ENCODE measurements at regions not wholly inside any gene's neighbourhood (a gene's known extent, or its start where the extent isn't known, plus 50 kb on each side); places are given as distances from the start of the nearest gene placed in this dataset.

DNA sequence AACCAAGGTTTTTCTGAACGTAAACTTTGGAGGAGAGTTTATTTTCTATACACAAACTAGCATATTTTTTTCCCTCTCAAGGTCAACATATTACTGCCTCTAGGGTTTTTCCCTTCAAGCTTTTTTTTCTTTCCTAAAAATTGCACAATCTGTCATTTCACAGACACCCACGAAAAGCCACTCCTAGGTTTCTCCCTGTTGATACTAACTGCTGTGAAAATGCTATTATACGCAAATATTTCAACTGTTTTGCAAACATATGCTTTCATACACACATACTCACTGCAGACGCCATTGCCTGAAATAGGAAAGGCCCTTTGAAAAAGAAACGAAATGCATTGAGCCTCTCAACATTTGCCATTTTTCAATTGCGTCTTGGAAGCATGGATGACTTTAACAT lies 333.0 kb downstream of the CD83 start:
- TF ChIP-seq, protein P1, sequence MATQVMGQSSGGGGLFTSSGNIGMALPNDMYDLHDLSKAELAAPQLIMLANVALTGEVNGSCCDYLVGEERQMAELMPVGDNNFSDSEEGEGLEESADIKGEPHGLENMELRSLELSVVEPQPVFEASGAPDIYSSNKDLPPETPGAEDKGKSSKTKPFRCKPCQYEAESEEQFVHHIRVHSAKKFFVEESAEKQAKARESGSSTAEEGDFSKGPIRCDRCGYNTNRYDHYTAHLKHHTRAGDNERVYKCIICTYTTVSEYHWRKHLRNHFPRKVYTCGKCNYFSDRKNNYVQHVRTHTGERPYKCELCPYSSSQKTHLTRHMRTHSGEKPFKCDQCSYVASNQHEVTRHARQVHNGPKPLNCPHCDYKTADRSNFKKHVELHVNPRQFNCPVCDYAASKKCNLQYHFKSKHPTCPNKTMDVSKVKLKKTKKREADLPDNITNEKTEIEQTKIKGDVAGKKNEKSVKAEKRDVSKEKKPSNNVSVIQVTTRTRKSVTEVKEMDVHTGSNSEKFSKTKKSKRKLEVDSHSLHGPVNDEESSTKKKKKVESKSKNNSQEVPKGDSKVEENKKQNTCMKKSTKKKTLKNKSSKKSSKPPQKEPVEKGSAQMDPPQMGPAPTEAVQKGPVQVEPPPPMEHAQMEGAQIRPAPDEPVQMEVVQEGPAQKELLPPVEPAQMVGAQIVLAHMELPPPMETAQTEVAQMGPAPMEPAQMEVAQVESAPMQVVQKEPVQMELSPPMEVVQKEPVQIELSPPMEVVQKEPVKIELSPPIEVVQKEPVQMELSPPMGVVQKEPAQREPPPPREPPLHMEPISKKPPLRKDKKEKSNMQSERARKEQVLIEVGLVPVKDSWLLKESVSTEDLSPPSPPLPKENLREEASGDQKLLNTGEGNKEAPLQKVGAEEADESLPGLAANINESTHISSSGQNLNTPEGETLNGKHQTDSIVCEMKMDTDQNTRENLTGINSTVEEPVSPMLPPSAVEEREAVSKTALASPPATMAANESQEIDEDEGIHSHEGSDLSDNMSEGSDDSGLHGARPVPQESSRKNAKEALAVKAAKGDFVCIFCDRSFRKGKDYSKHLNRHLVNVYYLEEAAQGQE (IDR thresholded peaks at IDR 0.05; ENCODE audit: insufficient replicate concordance, low read depth): no peak
- TF ChIP-seq, protein P2, sequence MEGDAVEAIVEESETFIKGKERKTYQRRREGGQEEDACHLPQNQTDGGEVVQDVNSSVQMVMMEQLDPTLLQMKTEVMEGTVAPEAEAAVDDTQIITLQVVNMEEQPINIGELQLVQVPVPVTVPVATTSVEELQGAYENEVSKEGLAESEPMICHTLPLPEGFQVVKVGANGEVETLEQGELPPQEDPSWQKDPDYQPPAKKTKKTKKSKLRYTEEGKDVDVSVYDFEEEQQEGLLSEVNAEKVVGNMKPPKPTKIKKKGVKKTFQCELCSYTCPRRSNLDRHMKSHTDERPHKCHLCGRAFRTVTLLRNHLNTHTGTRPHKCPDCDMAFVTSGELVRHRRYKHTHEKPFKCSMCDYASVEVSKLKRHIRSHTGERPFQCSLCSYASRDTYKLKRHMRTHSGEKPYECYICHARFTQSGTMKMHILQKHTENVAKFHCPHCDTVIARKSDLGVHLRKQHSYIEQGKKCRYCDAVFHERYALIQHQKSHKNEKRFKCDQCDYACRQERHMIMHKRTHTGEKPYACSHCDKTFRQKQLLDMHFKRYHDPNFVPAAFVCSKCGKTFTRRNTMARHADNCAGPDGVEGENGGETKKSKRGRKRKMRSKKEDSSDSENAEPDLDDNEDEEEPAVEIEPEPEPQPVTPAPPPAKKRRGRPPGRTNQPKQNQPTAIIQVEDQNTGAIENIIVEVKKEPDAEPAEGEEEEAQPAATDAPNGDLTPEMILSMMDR (IDR thresholded peaks at IDR 0.05; ENCODE audit: insufficient read depth, low read length): no peak
- no peak for TF ChIP-seq GABPA (IDR thresholded peaks at IDR 0.05; ENCODE audit: low read depth)
- TF ChIP-seq POLR2AphosphoS5 (IDR thresholded peaks at IDR 0.05; ENCODE audit: low read depth): no peak
- no peak for TF ChIP-seq SPI1 (IDR thresholded peaks at IDR 0.05; ENCODE audit: borderline replicate concordance, low read depth)
- no peaks in the 10 kb centered on the region for H3K27me3 ChIP-seq (ENCODE audit: insufficient read depth, poor library complexity, severe bottlenecking)
- no peak overlapping the region for H3K4me3 ChIP-seq (replicated peaks; ENCODE audit: insufficient read depth, low read length)
- H3K27ac ChIP-seq (replicated peaks): no peak overlapping the region; the same call in 1 of the 2 replicates
- DNase-seq (ENCODE audit: low read depth in 1 of 2, low spot score in 1 of 2): no peak

DNA sequence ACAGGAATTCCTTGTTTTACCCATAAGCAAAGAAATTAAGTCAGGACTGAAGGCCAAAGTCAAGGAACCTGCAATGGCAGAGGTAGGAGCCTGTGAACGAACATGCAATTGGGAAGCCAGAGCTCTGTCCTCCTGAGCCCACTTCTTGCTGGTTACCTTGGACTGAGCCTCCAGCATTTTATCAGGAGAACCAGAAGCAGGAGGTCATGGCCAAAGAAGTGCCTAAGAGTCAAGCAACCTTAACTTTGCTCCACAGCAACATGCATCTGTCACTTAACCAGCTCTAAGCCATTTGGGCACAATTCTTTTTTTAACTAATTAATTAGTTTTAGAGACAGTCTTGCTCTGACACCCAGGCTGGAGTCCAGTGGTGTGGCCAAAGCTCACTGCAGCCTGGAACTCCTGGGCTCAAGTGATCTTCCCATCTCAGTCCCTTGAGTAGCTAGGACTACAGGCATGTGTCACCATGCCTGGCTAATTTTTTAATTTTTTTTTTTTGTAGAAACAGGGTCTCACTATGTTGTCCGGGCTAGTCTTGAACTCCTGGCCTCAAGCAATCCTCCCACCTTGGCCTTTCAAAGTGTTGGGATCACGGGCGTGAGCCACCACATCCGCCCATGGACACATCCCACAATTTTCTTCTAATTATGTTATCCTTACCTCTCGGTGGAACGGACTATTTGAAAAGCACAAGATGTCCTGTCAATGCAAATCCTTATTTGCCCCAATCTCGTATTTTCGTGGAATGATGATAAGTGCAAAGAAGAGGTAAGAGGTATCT lies 334.2 kb downstream of the CD83 start:
- Histone ChIP-seq H3K27ac (replicated peaks) (peak overlapping the region; percentile 84), H3K4me3 (replicated peaks; ENCODE audit: insufficient read depth, low read length) (no peak overlapping the region), H3K27me3 (ENCODE audit: insufficient read depth, poor library complexity, severe bottlenecking) (no peaks in the 10 kb centered on the region)
- DNase-seq (ENCODE audit: low read depth in 1 of 2, low spot score in 1 of 2): no peak
- no peak for TF ChIP-seq POLR2AphosphoS5 (IDR thresholded peaks at IDR 0.05; ENCODE audit: low read depth)
- TF ChIP-seq, protein P1 (IDR thresholded peaks at IDR 0.05; ENCODE audit: insufficient replicate concordance, low read depth): no peak
- TF ChIP-seq, protein P2 (IDR thresholded peaks at IDR 0.05; ENCODE audit: insufficient read depth, low read length): no peak
- TF ChIP-seq SPI1 (IDR thresholded peaks at IDR 0.05; ENCODE audit: borderline replicate concordance, low read depth): no peak
- TF ChIP-seq GABPA (IDR thresholded peaks at IDR 0.05; ENCODE audit: low read depth): no peak

DNA sequence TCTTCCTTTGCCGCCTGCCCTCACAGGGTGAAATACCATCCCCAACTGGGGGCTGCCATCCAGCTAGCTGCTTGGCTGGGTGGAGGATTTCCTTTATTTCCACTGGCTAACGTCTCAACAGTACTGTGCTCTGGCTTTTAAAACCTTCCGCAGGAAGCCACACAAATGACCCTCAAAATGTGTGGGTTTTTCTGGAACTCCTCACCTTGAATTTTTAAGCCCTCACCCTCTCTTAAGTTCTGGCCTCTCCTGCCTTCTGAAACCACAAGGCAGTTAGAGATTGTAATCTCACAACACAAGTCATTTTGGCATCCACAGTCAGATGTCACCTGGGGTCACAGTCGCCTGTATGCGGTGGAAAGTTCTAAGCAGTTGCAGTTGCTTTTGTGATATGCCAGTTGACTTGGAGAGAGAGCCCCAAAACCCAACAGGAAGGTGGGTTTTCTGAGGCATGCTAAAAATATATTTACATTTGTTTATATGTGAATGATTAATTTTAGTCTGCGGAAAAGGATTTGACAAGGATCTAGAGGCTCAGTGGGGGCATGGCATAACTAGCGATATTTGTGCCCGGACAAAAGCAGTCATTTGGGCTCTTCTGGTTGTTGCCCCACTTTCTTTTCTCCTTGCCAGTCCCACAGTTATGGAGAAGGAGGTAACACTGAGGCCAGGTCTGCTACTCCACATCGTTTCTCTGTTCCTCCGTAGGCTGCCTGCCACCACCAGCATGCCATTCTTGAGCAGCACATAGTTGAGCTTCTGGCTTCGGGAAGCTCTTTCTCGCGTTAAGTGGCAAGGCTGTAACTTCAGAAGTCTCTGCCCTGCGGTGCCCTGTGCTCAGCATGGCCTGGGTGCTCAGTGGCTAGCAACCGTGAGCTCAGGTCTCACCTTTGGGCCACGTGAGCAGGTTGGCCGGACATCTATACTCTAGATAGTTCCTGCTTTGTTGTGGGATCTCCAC lies 335.3 kb downstream of the CD83 start:
- no peaks in the 10 kb centered on the region for H3K27me3 ChIP-seq (ENCODE audit: insufficient read depth, poor library complexity, severe bottlenecking)
- TF ChIP-seq SPI1 (IDR thresholded peaks at IDR 0.05; ENCODE audit: borderline replicate concordance, low read depth) (no peak), POLR2AphosphoS5 (IDR thresholded peaks at IDR 0.05; ENCODE audit: low read depth) (peak; percentile 79; the same call in 1 of the 2 replicates)
- DNase-seq (ENCODE audit: low read depth in 1 of 2, low spot score in 1 of 2): peak; percentile 16 to 86
- no peak overlapping the region for H3K4me3 ChIP-seq (replicated peaks; ENCODE audit: insufficient read depth, low read length)
- peak overlapping the region; percentile 84 for H3K27ac ChIP-seq (replicated peaks)

Data from HL-60 (cell line).